ENCODE measurements at regions not wholly inside any gene's neighbourhood (a gene's known extent, or its start where the extent isn't known, plus 50 kb on each side); places are given as distances from the start of the nearest gene placed in this dataset.

- TF ChIP-seq EZH2phosphoT487 (IDR thresholded peaks at IDR 0.05): no peak
- no peak for TF ChIP-seq EZH2 (IDR thresholded peaks at IDR 0.05)
- TF ChIP-seq CTCF (IDR thresholded peaks at IDR 0.05): no peak
- H3K79me2 ChIP-seq (ENCODE audit: low read depth): no peaks in the 10 kb centered on the region
- no peaks in the 10 kb centered on the region for H3K36me3 Mint-ChIP-seq
- no peaks in the 10 kb centered on the region for H4K20me1 ChIP-seq (ENCODE audit: low read depth)
- no peaks in the 10 kb centered on the region for H3F3A ChIP-seq (ENCODE audit: low read depth)
- no peak overlapping the region for H3K4me3 Mint-ChIP-seq
- no peaks in the 10 kb centered on the region for H3K27me3 ChIP-seq
- H3K9ac ChIP-seq: no peak overlapping the region
- DNase-seq (ENCODE audit: low spot score): no peak
- peaks cover 2% of the 10 kb centered on the region for H3K27me3 Mint-ChIP-seq (ENCODE audit: insufficient read depth, low read depth)
- no peaks in the 10 kb centered on the region for H3K4me1 Mint-ChIP-seq
- no peak overlapping the region for H3K4me3 ChIP-seq
- H3K36me3 ChIP-seq: no peaks in the 10 kb centered on the region
- H3K27ac Mint-ChIP-seq: no peak overlapping the region
- peaks cover 6% of the 10 kb centered on the region for H3K9me3 Mint-ChIP-seq
- no peaks in the 10 kb centered on the region for H3K9me3 ChIP-seq (ENCODE audit: low read depth)
- H3K4me1 ChIP-seq: no peaks in the 10 kb centered on the region
- H3K27ac ChIP-seq: no peak overlapping the region
- H3K4me2 ChIP-seq: no peak overlapping the region
- no peak overlapping the region for H2AFZ ChIP-seq (replicated peaks)
Measured at GRCh38 chr13:87302931-87303330, 368.2 kb upstream of the SLITRK5 start.

DNA sequence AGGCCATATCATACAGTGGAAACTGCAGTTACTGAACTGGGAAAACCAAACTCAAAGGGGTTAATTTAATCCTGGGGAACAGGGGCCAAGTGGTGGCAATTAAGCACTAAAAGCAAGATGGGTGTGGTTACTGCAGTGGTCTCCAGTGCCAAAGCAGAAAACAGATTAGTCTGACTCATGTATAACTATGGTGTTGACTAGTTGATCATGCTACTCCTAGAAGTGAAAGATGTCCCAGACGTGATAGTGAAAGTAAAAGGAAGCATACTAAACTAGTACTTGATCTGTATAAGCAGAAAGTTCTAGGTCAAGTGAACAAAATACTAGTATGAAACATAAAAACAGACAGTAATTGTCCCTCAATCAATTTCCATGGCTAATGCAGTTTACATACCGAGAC, 360.0 kb upstream of the SLITRK5 start:
- H3K36me3 ChIP-seq: no peaks in the 10 kb centered on the region
- Mint-ChIP-seq H3K36me3 (no peaks in the 10 kb centered on the region), H3K4me3 (no peak overlapping the region)

DNA sequence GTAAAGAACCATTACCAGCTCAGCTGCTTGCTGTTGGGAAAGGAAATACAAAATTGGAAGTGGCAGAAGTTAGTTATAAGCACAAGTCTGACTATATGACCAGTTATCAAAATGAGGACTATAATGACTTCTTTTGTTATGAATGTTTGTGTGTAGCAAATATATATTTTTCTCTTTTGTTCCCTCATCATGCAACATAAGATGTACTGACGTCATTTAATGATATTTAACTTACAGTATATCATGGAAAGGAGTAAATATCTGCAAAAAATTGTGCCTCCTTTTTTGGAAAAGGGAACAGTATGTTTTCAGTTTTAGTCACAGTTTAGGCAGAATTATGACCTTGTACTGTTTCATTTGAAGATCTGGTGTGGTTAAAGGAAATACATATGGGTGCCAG, 356.3 kb upstream of the SLITRK5 start:
- Mint-ChIP-seq H3K27me3 (ENCODE audit: insufficient read depth, low read depth) (no peaks in the 10 kb centered on the region), H3K9me3 (no peaks in the 10 kb centered on the region), H3K4me3 (no peak overlapping the region), H3K36me3 (no peaks in the 10 kb centered on the region), H3K27ac (no peak overlapping the region), H3K4me1 (no peaks in the 10 kb centered on the region)
- H3K4me3 ChIP-seq: no peak overlapping the region
- no peaks in the 10 kb centered on the region for H3K9me3 ChIP-seq (ENCODE audit: low read depth)
- no peaks in the 10 kb centered on the region for H3K27me3 ChIP-seq
- H3K79me2 ChIP-seq (ENCODE audit: low read depth): no peaks in the 10 kb centered on the region
- no peak overlapping the region for H3K27ac ChIP-seq
- no peaks in the 10 kb centered on the region for H3K4me1 ChIP-seq
- H3K9ac ChIP-seq: no peak overlapping the region
- no peak overlapping the region for H2AFZ ChIP-seq (replicated peaks)
- no peaks in the 10 kb centered on the region for H3F3A ChIP-seq (ENCODE audit: low read depth)
- TF ChIP-seq EZH2 (IDR thresholded peaks at IDR 0.05): no peak
- no peak for TF ChIP-seq EZH2phosphoT487 (IDR thresholded peaks at IDR 0.05)
- no peak for TF ChIP-seq CTCF (IDR thresholded peaks at IDR 0.05)
- H3K36me3 ChIP-seq: no peaks in the 10 kb centered on the region
- no peak for DNase-seq (ENCODE audit: low spot score)
- no peak overlapping the region for H3K4me2 ChIP-seq
- H4K20me1 ChIP-seq (ENCODE audit: low read depth): no peaks in the 10 kb centered on the region

More for the DNA sequence above, 360.0 kb upstream of the SLITRK5 start:
- H3K4me2 ChIP-seq: no peak overlapping the region
- H3K27me3 Mint-ChIP-seq (ENCODE audit: insufficient read depth, low read depth): no peaks in the 10 kb centered on the region
- H3K27ac ChIP-seq: no peak overlapping the region
- H3K4me1 Mint-ChIP-seq: no peaks in the 10 kb centered on the region
- TF ChIP-seq CTCF (IDR thresholded peaks at IDR 0.05) (no peak), EZH2phosphoT487 (IDR thresholded peaks at IDR 0.05) (no peak), EZH2 (IDR thresholded peaks at IDR 0.05) (no peak)
- H4K20me1 ChIP-seq (ENCODE audit: low read depth): no peaks in the 10 kb centered on the region
- no peaks in the 10 kb centered on the region for H3K27me3 ChIP-seq
- H3K9me3 Mint-ChIP-seq: peaks cover 3% of the 10 kb centered on the region
- no peak overlapping the region for H2AFZ ChIP-seq (replicated peaks)
- H3K4me1 ChIP-seq: no peaks in the 10 kb centered on the region
- H3K9me3 ChIP-seq (ENCODE audit: low read depth): no peaks in the 10 kb centered on the region
- H3K27ac Mint-ChIP-seq: no peak overlapping the region
- no peaks in the 10 kb centered on the region for H3F3A ChIP-seq (ENCODE audit: low read depth)
- H3K9ac ChIP-seq: no peak overlapping the region
- no peaks in the 10 kb centered on the region for H3K79me2 ChIP-seq (ENCODE audit: low read depth)
- no peak overlapping the region for H3K4me3 ChIP-seq
- DNase-seq (ENCODE audit: low spot score): no peak

GRCh38 chr13:87322386-87322785, 348.8 kb upstream of the SLITRK5 start:
- Histone ChIP-seq H3K4me2 (no peak overlapping the region), H2AFZ (replicated peaks) (no peak overlapping the region), H3K4me1 (no peaks in the 10 kb centered on the region), H3F3A (ENCODE audit: low read depth) (no peaks in the 10 kb centered on the region), H3K79me2 (ENCODE audit: low read depth) (no peaks in the 10 kb centered on the region), H3K4me3 (no peak overlapping the region), H3K27me3 (no peaks in the 10 kb centered on the region), H3K9ac (no peak overlapping the region), H4K20me1 (ENCODE audit: low read depth) (no peaks in the 10 kb centered on the region), H3K9me3 (ENCODE audit: low read depth) (no peaks in the 10 kb centered on the region), H3K36me3 (no peaks in the 10 kb centered on the region), H3K27ac (no peak overlapping the region)
- Mint-ChIP-seq H3K36me3 (no peaks in the 10 kb centered on the region), H3K9me3 (no peaks in the 10 kb centered on the region), H3K4me1 (no peaks in the 10 kb centered on the region), H3K4me3 (no peak overlapping the region), H3K27me3 (ENCODE audit: insufficient read depth, low read depth) (no peaks in the 10 kb centered on the region), H3K27ac (no peak overlapping the region)
- no peak for TF ChIP-seq CTCF (IDR thresholded peaks at IDR 0.05)
- no peak for TF ChIP-seq EZH2phosphoT487 (IDR thresholded peaks at IDR 0.05)
- no peak for TF ChIP-seq EZH2 (IDR thresholded peaks at IDR 0.05)
- DNase-seq (ENCODE audit: low spot score): no peak

Measured in neural progenitor cell (in vitro differentiated cells).